ENCODE measurements at regions not wholly inside any gene's neighbourhood (a gene's known extent, or its start where the extent isn't known, plus 50 kb on each side); places are given as distances from the start of the nearest gene placed in this dataset.

DNA sequence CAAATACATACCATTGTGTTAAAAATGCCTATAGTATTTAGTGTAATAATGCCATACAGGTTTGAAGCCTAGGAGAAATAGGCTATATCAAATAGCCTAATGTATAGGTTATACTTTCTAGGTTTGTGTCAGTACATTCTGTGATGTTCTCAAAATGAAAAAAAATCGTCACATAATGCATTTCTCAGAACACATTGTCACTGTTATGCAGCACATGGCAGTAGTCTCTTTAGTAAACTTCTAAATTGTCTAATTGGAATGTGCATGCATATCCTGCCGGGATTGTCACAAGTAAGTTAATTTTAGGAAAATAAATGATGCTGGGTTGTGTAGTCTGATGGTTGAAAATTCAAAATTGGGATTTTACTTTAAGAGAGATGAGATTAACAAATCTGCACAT, 920.1 kb upstream of the CNTN5 start:
- Mint-ChIP-seq H3K9me3 (peaks cover 5% of the 10 kb centered on the region), H3K4me3 (no peak overlapping the region), H3K27ac (no peak overlapping the region), H3K27me3 (no peaks in the 10 kb centered on the region), H3K36me3 (no peaks in the 10 kb centered on the region), H3K4me1 (no peaks in the 10 kb centered on the region)

DNA sequence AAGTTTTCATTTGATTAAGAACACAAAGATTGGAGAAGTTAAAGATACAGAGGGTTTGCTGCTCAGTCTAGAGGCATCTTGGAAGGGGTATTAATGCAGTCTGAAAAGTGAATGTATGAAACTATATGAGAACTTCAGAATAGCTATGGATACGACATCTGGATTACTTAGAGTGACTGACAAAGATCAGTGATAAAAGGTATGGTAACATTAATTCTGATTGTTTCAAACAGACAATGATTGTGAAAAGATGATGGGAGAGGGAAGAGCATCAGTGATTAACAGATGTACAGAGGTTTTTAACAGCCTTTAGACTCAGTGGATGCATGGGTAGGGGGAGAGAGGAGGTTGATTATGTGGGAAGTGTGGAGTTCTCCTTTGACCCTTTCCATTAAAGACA, 919.4 kb upstream of the CNTN5 start:
- Mint-ChIP-seq H3K9me3 (peaks cover 5% of the 10 kb centered on the region), H3K4me1 (no peaks in the 10 kb centered on the region), H3K27me3 (no peaks in the 10 kb centered on the region), H3K36me3 (no peaks in the 10 kb centered on the region), H3K4me3 (no peak overlapping the region), H3K27ac (no peak overlapping the region)

DNA sequence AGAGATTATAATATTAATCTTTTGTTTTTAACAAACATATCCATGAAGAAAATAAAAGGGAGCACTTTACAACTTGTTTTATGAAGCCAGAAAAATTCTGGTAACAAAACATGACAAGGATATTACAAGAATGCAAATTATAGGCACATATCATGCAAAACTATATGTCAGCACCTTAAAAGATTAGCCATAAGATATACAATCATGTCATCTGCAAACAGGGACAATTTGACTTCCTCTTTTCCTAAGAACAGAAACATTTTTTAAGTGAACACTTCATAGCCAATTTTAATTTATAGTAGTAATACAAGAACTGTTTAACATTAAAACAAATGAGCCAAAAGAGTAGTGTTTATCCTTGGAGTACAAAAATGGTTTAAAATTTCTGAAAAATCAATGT, 916.5 kb upstream of the CNTN5 start:
- no peaks in the 10 kb centered on the region for H3K27me3 Mint-ChIP-seq
- H3K4me3 Mint-ChIP-seq = no peak overlapping the region
- peaks cover 10% of the 10 kb centered on the region for H3K9me3 Mint-ChIP-seq
- no peak overlapping the region for H3K27ac Mint-ChIP-seq
- no peaks in the 10 kb centered on the region for H3K4me1 Mint-ChIP-seq
- H3K36me3 Mint-ChIP-seq = no peaks in the 10 kb centered on the region

DNA sequence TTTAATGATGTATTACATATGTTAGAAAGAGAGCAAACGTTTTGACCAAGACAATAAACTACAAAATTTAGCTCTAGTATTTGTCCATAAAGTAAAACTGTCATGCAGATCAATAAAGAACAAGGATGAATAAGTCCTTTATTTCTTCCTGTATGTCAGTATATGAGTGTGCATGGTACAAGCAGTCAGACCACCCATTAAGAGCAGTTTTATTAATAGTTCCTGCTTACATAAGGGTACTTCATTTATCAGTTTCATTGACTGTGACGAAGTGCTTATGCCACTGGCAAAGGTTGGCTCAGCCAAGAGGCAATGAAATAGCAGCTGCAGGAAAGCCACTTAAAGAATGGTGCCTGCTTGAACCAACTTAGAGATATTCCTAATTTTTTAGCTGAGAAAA, 913.0 kb upstream of the CNTN5 start:
- H3K36me3 Mint-ChIP-seq = no peaks in the 10 kb centered on the region
- no peaks in the 10 kb centered on the region for H3K27me3 Mint-ChIP-seq
- H3K9me3 Mint-ChIP-seq = peaks cover 5% of the 10 kb centered on the region
- H3K4me3 Mint-ChIP-seq = no peak overlapping the region
- H3K4me1 Mint-ChIP-seq = no peaks in the 10 kb centered on the region
- H3K27ac Mint-ChIP-seq = no peak overlapping the region

DNA sequence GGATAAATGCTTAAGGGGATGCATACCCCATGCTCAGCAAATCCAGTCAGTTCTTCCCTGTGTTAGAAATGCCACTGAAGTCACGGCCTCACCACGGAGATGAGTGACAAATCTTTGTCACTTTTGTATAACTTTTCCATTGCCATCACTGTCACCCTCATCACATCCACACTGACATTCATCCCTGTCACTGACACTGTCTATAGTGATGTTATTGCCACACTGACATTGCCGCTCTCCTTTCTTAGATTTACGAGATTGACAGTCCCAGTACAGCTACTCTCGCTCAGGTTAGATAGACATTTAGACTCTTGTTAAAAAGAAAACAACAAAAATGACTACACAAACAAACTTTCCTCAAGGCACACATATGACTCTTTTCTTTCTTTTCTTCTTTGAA, 910.7 kb upstream of the CNTN5 start:
- Mint-ChIP-seq H3K27ac (no peak overlapping the region), H3K36me3 (no peaks in the 10 kb centered on the region), H3K9me3 (peaks cover 5% of the 10 kb centered on the region), H3K4me1 (no peaks in the 10 kb centered on the region), H3K27me3 (no peaks in the 10 kb centered on the region), H3K4me3 (no peak overlapping the region)

DNA sequence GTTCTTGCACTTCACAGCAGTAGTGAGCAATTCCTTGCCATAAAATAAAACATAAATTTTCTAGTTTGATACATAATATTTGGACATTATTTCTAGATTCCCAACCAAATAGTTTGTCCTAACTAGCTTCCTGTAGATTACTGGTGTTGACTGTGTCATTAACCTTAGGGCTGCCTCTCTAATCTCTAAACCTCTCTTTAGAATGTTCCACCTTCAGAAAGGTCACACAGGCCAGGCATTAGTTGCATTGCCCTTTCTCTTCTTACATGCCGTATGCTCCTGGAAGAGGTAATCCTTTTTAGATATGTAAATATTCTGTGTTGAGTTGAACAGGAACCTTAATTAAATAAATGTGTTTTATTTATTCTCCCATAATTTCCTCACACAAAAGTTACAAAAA, 904.9 kb upstream of the CNTN5 start:
- Mint-ChIP-seq H3K36me3 (no peaks in the 10 kb centered on the region), H3K4me1 (no peaks in the 10 kb centered on the region)

DNA sequence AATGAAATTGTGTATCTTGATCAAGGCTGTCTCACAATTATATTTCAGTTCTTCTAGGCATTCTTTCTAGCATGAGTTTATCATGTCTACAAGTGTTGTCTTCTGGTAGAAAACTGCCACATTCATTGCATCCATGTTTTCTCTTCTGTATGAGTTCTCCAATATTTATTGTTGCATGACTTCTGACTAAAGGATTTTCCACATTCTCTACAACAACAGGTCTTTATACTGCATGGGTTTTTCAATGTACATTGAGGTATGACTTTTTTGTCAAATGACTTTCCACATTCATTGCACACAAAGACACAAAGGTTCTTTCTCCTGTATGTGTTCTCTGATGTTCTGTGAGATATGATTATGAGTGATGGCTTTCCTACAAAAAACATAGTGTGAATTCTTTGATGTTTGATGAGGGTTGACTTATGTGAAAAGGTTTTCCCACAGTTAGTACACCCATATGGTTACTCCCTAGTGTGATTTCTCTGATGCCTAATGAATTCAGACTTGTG, 890.6 kb upstream of the CNTN5 start:
- Mint-ChIP-seq H3K4me1 (no peaks in the 10 kb centered on the region), H3K9me3 (no peaks in the 10 kb centered on the region), H3K27me3 (no peaks in the 10 kb centered on the region), H3K36me3 (no peaks in the 10 kb centered on the region), H3K27ac (no peak overlapping the region), H3K4me3 (no peak overlapping the region)

More for the DNA sequence above, 904.9 kb upstream of the CNTN5 start:
- Mint-ChIP-seq H3K4me3 (no peak overlapping the region), H3K9me3 (peaks cover 7% of the 10 kb centered on the region), H3K27me3 (no peaks in the 10 kb centered on the region), H3K27ac (no peak overlapping the region)

DNA sequence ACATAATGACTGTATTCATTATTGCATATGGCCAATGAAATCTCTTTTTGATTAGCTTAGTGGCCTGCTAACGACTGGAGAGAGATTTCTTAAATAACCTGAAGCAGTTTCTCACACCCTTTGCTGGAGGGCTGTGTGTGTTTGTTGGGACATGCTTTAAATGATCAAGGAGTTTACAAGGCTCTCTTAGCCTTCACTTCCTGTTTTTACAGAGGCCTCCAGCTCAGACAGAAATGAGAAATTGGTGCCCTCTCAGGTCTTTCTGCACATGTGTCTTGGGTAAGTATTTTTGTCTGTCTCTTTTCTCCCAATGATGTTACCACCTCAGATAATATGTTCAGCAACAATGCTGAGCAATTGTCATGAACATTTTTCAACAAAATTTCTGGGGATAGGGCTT, 884.4 kb upstream of the CNTN5 start:
- Mint-ChIP-seq H3K4me1 (no peaks in the 10 kb centered on the region), H3K9me3 (no peaks in the 10 kb centered on the region), H3K36me3 (no peaks in the 10 kb centered on the region), H3K27ac (no peak overlapping the region), H3K4me3 (no peak overlapping the region), H3K27me3 (no peaks in the 10 kb centered on the region)

DNA sequence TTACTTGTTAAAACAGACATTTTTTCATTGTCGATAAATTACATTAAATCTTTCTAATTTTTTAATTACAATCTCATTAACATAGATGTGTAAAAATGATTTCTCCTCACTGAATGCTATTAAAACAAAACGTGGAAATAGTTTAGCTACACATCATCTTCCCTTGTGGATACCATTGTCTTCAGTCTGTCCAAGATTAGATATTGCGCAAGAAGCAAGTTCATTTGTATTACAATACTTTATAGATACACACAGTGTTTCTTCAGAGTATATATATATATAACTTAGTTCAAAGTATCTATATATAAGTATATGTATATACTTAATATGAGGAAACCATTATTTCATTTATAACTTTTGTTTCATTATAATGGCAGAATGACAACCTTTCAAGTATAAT, 883.3 kb upstream of the CNTN5 start:
- Mint-ChIP-seq H3K36me3 (no peaks in the 10 kb centered on the region), H3K4me3 (no peak overlapping the region), H3K27ac (no peak overlapping the region), H3K4me1 (no peaks in the 10 kb centered on the region), H3K9me3 (no peaks in the 10 kb centered on the region), H3K27me3 (no peaks in the 10 kb centered on the region)

DNA sequence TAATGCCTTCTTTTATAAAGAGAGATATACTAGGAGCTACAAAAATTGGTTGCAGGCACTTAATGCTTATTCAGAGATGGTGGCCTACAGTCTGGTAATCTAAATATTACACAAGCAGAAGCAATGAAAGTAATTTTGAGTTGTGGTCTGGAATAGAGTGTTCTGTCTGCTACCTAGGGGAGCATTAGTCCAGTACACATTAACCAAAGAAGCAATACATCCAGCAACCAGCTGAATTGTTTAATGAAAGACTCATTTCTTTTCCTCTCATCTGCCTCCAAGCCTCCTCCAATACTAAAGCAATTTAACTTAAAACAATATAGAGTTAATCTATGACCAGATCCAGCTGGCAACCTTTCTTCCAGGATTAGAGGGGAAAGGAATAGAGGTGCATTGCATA, 877.1 kb upstream of the CNTN5 start:
- H3K4me1 Mint-ChIP-seq = no peaks in the 10 kb centered on the region
- no peak overlapping the region for H3K27ac Mint-ChIP-seq
- H3K4me3 Mint-ChIP-seq = no peak overlapping the region
- peaks cover 9% of the 10 kb centered on the region for H3K9me3 Mint-ChIP-seq
- H3K36me3 Mint-ChIP-seq = no peaks in the 10 kb centered on the region
- no peaks in the 10 kb centered on the region for H3K27me3 Mint-ChIP-seq

DNA sequence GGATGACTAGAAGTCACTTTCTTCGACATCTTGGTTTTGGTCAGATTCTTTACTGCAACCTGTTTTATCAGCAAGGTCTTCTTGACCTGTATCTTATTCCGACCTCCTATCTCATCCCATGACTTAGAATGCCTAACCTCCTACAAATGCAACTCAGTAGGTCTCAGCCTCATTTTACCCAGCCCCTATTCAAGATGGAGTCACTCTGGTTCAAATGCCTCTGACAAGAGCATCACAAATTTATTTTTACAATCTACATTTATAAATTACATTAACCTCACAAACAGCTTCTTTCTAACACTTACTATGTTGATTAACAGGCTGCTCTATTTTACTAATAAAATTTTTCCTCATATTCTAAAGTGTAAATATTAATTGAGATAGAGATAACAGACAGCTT, 867.0 kb upstream of the CNTN5 start:
- H3K9me3 Mint-ChIP-seq = peaks cover 13% of the 10 kb centered on the region
- H3K4me3 Mint-ChIP-seq = no peak overlapping the region
- no peaks in the 10 kb centered on the region for H3K36me3 Mint-ChIP-seq
- no peak overlapping the region for H3K27ac Mint-ChIP-seq
- no peaks in the 10 kb centered on the region for H3K4me1 Mint-ChIP-seq
- no peaks in the 10 kb centered on the region for H3K27me3 Mint-ChIP-seq

DNA sequence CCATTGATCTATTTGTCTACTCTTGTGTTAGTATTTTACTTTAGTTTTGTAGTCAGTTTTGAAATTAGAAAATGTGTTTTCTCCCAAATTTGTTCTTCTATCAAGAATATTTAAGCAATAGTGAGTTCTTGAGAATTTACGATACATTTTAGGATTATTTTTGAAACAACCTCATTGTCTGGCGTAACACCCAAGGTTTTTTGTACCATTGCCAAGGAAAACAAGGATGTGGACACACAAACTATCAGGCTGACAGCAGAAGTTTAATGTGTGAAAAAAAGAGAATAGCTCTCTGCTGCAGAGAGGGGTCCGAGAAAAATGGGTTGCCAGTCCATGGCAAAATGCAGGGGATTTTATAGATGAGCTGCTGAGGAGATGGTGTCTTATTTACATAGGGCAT, 865.1 kb upstream of the CNTN5 start:
- H3K27ac Mint-ChIP-seq = no peak overlapping the region
- H3K9me3 Mint-ChIP-seq = peaks cover 6% of the 10 kb centered on the region
- no peaks in the 10 kb centered on the region for H3K4me1 Mint-ChIP-seq
- no peak overlapping the region for H3K4me3 Mint-ChIP-seq
- no peaks in the 10 kb centered on the region for H3K27me3 Mint-ChIP-seq
- H3K36me3 Mint-ChIP-seq = no peaks in the 10 kb centered on the region

DNA sequence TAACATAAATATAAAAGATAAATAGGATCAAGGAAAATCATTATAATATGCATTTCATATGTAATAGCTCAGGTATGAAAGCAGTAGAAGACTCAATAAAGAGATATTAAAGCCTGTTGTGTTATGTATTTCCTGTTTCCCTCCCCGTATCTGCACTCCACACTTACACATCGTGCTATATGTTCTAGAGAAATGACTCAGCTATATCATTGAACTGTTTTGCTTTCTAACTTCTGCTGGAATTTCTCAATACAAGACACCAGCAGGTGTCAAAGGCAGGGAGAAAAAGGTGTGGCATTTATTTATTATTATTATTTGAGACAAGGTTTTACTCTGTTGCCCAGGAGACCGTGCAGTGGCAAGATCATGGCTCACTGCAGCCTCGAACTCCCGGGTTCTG, 842.8 kb upstream of the CNTN5 start:
- H3K27me3 Mint-ChIP-seq = no peaks in the 10 kb centered on the region
- no peak overlapping the region for H3K4me3 Mint-ChIP-seq
- H3K27ac Mint-ChIP-seq = no peak overlapping the region
- H3K4me1 Mint-ChIP-seq = no peaks in the 10 kb centered on the region
- H3K36me3 Mint-ChIP-seq = no peaks in the 10 kb centered on the region
- peaks cover 11% of the 10 kb centered on the region for H3K9me3 Mint-ChIP-seq

DNA sequence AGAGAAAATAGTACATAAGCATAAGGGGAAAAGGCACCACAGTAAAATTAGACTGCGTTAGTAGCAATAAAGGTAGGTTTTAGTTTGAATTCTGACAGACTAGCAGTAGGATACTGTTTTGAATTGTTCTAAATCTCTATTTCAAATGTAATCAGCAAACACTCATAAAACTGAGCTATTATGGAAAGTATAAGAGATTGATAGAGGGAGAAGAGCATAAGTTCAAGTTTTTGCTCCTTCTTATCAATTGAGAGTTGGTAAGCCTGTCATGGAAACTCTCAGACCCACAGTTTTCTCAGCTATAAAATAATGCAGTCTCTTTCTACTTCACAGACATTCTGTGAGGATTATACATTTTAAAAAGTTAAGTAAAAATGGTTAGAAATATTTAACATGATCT, 840.2 kb upstream of the CNTN5 start:
- Mint-ChIP-seq H3K4me3 (no peak overlapping the region), H3K4me1 (no peaks in the 10 kb centered on the region), H3K27ac (no peak overlapping the region), H3K36me3 (no peaks in the 10 kb centered on the region), H3K27me3 (no peaks in the 10 kb centered on the region), H3K9me3 (peaks cover 5% of the 10 kb centered on the region)

DNA sequence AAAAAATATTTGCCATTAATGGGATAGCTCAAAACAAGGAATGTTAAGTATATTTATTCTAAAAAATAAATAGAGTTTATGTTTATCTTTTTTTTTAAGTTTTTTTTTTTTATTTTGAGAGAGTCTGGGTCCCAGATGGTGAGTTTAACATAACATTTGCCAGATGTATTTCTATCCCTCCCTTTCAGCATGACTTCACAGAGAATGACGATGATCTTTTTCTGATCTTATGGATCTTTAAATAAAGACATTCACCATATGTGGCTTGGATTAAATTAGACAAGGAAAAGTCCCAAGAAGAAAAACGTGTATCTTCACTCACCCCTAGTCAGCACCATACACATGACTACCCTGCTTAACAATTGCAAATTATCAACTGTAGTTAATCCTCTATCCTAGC, 839.8 kb upstream of the CNTN5 start:
- Mint-ChIP-seq H3K27ac (no peak overlapping the region), H3K4me1 (no peaks in the 10 kb centered on the region), H3K36me3 (no peaks in the 10 kb centered on the region), H3K27me3 (no peaks in the 10 kb centered on the region), H3K9me3 (peaks cover 5% of the 10 kb centered on the region), H3K4me3 (no peak overlapping the region)

DNA sequence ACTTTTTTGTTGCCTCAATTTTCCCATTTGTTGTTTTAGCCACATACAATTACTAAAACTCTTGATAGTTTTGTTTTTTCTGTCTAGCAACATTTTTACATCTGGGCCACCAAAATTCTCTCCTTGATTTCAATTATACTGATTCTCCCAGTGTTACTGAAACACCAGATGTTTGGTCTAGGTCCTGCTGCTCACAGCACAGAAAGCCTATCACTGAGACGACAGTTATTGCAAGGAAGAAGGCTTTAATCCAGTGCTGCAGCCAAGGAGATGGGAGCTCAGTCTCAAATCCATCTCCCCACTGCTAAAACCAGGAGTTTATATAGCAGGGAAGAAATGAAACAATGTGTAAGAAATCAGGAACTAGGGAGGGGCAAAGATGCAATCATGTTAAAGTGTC, 837.7 kb upstream of the CNTN5 start:
- Mint-ChIP-seq H3K36me3 (no peaks in the 10 kb centered on the region), H3K4me1 (no peaks in the 10 kb centered on the region), H3K27me3 (no peaks in the 10 kb centered on the region), H3K9me3 (no peaks in the 10 kb centered on the region), H3K27ac (no peak overlapping the region), H3K4me3 (no peak overlapping the region)

DNA sequence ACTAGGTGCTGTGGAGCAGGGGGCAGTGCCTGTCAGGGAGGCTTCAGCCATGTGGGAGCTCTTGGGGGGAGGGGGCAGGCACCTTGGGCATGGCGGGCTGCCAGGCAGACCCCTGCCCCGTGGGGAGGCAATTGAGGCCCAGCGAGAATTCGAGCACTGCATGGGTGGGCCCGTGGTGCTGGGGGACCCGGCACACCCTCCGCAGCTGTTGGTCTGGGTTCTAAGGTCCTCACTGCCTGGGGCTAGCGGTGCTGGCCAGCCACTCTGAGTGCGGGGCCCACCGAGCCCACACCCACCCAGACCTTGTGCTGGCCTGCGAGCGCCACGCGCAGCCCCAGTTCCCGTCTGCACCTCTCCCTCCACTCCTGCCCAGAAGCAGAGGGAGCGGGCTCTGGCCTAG, 835.5 kb upstream of the CNTN5 start:
- Mint-ChIP-seq H3K27ac (no peak overlapping the region), H3K4me1 (no peaks in the 10 kb centered on the region), H3K27me3 (no peaks in the 10 kb centered on the region), H3K9me3 (no peaks in the 10 kb centered on the region), H3K36me3 (no peaks in the 10 kb centered on the region), H3K4me3 (no peak overlapping the region)

Measured in activated naive CD4-positive, alpha-beta T cell treated with anti-CD3 and anti-CD28 coated beads, Interleukin-2, amount 50 U/mL, for 24 hours (primary cell).